ENCODE measurements at regions not wholly inside any gene's neighbourhood (a gene's known extent, or its start where the extent isn't known, plus 50 kb on each side); places are given as distances from the start of the nearest gene placed in this dataset.
"Not testable (repeated sequence)": the region's sequence is repeated elsewhere in the genome, so short reads cannot be mapped to it uniquely, and the experiment has no call there.

DNA sequence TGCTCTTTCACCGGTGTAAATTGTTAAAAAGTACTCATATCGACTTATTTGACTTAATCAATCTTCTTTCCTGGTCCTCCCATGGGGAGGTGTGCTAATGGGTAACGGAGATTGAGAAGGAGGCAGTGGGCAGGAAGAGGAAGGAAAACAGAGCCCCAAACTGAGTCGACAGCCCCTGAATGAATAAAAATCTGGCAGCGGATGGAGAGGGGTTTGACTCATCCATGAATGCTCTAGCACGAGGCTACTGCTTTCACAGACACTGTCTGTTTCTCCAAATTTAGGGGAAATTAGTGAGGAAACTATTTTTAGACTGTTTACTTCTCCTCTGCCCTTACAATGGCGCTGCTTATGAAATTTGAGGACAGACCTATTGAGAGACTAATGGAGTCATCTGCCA is 142.2 kb upstream of the ATXN1 start:
- no peak for DNase-seq (ENCODE audit: low read depth)

GRCh38 chr6:16902502-16902901 is 141.2 kb upstream of the ATXN1 start:
- no peak for DNase-seq (ENCODE audit: low read depth)

DNA sequence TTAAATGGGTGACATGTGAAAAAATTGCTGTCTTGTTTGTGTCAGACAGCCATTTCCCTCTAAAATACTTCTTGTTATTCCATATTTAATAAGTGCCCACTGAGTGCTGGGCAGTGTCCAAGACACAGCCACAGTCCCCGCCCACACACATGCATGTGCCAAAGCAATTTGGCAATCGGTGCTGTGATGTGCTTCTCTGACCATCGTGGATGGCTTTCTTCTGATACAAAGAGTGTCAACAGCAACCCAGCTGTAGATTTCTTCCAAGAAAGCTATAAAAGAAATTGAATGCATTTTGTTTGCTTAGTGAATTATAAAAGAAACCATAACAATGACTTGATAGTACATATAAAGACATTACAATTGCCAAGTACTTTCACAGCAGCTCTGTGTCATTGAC is 140.5 kb upstream of the ATXN1 start:
- DNase-seq (ENCODE audit: low read depth), result no peak

- no peak for DNase-seq (ENCODE audit: low read depth)
Observed at GRCh38 chr6:16901306-16901705, 140.0 kb upstream of the ATXN1 start.

DNA sequence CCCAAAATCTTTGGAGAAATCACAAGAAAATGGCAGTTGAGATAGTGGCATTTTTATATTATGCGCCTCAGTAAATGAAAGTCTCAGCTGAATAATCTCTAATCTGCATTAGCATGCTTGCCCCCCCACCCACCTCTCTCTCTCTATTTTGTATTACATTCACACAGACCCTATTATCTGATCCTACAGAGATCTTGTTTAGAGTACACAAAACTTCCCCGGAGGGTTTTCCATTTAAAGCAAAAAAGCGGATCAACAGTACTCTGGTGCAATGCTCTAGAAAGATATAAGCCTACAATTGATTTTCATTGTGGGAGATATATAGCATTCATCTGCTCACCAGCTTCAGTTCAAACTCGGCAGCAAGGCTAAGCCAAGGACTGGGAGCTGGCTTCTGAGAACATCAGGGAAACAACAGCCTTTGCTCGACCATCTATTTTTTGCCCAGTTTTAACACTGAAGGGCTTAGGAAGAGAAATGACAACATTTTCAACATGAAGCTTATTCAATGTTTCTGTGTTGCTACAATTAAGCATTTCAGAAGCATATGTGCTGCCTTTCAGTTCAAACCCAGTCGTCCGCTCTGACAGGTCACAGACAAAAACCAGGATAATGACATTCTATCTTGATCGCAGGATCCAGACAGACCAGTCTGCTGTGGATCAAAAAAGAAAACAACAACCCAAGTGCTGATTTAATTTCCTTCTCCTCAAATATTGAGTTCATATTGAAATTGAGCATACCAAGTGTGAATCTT is 137.6 kb upstream of the ATXN1 start:
- no peak for DNase-seq (ENCODE audit: low read depth)

DNA sequence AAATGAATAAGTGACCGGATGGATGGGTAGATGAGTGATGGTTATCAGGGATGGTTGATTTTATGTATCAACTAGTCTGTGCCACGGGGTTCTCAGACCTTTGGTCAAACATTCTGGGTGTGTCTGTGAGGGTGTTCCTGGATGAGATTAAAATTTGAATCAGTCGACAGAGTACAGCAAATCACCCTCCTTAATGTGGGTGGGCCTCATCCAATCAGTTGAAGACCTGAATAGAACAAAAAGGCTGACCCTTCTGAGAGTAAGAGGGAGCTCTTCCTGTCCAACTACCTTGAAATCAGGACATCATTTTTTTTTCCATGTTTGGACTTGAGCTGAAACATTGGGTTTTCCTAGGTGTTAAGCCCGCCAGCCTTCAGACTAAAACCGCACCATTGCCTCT is 136.4 kb upstream of the ATXN1 start:
- DNase-seq (ENCODE audit: low read depth), result no peak

DNA sequence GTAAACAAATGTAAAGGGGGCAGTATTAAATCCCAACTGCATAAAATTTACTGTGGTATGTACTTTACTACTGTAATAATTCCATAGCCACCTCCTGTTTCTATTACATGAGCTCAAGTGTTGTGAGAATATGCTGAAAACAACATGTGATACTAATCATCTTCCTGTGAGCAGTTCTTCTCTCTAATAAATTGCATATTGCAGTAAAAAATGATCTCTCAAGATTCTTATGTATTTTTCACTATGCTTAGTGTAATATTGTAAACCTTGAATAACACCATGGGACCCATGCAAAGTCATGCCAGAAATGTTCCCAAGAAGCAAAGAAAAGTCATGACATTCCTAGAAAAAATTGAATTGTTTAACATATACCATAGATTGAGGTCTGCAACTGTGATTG is 133.0 kb upstream of the ATXN1 start:
- no peak for DNase-seq (ENCODE audit: low read depth)

- DNase-seq (ENCODE audit: low read depth), result not testable (repeated sequence)
Observed at GRCh38 chr6:16891110-16891509, 129.8 kb upstream of the ATXN1 start.

- DNase-seq (ENCODE audit: low read depth), result no peak
Observed at GRCh38 chr6:16885411-16886160, 124.3 kb upstream of the ATXN1 start.

DNA sequence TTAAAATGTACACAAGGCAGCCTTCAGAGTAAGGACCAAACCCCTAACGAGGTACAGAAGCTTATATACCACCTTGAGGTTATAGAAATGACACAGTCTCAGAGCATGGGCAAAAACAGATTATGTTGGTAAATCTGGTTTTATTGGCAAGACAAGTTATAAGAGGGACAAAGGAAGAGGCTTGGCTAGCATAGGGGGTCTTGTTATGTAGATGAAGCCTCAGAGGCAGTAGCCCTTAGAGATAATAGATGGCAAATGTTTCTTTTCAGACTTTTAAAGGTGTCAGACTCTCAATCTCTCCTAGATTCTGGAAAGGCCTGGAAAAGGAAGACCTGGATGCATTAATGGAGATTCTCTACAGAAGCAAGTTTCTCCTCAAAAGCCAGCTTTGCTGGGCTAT is 123.3 kb upstream of the ATXN1 start:
- DNase-seq (ENCODE audit: low read depth), result no peak

DNA sequence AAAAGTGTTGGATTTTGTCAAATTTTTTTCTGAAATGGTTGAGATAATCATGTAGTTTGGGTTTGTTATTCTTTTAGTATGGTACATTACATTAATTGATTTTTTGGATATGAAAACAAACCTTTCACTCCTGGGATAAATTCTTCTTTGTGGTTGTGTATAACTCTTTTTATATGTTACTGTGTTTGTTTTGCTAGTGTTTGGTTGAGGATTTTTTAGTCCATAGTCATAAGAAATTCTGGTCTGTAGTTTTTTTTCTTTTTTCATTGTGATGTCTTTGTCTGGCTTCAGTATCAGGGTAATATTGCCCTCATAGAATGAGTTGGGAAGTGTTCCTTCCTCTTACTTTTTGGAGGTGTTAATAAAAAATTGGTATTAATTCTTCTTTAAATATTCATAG is 122.2 kb upstream of the ATXN1 start:
- no peak for DNase-seq (ENCODE audit: low read depth)

DNA sequence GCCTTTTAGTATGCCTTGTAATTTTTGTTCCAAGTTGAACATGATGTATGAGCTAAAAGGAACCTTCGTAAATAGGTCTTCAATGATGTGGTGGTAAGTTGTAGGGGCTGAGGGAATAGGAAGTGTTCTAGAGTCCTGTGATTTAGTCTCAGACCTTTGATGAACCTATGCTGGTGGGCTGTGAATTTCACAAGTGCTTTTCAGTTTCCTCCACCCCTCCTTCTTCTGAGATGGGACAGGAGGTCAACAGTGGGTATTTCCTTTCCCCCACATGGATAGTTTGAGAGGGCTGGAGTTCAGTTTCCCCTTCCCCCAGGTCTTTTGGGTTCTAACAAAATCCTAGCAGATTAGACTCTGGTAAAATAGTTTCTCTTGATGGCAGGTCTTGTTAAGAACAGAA is 121.0 kb upstream of the ATXN1 start:
- no peak for DNase-seq (ENCODE audit: low read depth)

DNA sequence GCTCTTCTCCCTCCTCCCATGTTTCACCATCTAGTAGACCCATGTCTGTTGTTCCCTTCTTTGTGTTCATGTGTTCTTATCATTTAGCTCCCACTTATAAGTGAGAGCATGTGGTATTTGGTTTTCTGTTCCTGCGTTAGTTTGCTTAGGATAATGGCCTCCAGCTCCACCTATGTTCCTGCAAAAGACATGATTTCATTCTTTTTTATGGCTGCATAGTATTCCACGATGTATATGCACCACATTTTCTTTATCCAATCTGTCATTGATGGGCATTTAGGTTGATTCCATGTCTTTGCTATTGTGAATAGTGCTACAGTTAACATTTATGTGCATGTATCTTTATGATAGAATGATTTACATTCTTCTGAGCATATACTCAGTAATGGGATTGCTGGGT is 115.6 kb upstream of the ATXN1 start:
- not testable (repeated sequence) for DNase-seq (ENCODE audit: low read depth)

DNA sequence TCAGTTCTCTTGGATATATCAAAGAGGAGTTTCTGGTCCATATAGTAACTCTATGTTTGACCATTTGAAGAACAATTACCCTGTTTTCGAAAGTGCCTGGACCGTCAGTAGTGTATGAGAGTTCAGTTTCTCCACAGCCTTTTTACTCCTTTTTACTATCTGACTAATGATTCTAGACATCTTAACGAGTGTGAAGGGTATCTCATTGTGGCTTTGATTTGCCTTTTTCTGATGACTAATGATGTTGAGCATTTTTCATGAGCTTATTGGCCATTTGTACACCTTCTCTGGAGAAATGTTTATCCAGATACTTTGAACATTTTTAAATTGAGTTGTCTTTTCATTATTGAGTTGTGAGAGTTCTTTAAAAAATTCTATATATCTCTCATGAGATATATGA is 114.9 kb upstream of the ATXN1 start:
- no peak for DNase-seq (ENCODE audit: low read depth)

- DNase-seq (ENCODE audit: low read depth), result no peak
Observed at GRCh38 chr6:16873698-16874097, 112.4 kb upstream of the ATXN1 start.

DNA sequence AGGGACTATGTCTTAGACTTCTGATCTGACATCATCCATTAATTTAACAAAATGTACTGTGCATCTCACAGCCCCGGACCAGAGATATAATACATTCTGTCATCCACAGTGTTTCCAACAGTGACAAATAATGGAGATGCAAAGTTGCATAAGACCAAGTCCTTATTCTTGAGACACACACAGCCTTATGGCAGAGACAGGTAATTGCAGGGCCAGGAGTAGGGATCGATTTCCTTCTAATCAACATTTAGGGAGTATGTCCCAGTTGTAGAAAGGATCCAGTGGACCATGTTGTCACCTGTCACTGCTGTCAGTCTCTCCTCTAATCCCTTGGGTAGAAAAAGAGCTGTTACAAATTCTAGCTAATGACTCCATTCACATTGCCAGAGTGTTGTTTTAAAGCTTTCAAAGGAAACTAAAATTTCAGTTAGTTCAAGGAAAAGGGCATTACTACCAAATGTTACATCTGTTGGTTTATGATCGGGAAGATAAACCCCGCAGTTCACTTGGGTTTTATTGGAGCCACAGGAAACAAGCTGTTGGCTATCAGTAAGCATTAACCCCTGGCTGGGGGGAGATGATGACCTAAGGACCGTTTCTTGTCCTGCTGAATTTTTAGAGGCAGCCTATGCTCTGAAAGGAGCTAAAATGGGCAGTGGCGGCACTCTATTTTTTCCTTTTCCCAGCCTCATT is 111.4 kb upstream of the ATXN1 start:
- DNase-seq (ENCODE audit: low read depth), result no peak

DNA sequence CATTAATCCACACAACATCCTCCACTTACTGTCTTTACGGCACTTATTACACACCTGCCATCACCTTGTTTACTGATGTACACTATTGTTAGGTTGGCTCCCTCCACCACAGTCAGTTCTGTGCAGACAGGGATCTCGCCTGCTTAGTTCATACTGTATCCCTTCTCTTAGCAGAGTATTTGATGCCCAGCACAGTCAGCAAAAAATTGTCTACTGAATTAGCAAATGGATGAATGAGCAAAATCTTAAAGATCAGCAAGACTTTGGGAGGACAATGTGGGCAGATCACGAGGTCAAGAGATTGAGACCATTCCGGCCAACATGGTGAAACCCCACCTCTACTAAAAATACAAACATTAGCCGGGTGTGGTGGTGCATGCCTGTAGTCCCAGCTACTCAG is 109.8 kb upstream of the ATXN1 start:
- no peak for DNase-seq (ENCODE audit: low read depth)

DNA sequence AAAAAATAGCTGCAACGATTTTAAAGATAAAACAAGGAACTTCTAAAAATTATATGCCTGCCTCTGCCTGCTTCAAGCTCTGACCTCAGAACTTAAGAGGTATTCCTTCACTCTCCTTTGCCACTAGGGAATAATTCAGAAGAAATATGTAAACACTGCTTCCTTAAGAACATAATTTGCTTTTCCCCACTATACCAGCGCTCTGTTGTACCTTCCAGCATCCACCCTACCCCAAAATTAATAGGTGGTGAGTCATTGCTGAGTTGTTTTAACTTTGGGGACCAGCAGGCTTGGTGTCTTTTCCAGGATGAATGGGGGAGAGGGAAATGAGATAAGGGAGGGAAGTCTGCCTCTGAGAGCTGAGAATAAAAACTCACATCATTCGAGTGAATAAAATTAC is 107.7 kb upstream of the ATXN1 start:
- DNase-seq (ENCODE audit: low read depth), result no peak

DNA sequence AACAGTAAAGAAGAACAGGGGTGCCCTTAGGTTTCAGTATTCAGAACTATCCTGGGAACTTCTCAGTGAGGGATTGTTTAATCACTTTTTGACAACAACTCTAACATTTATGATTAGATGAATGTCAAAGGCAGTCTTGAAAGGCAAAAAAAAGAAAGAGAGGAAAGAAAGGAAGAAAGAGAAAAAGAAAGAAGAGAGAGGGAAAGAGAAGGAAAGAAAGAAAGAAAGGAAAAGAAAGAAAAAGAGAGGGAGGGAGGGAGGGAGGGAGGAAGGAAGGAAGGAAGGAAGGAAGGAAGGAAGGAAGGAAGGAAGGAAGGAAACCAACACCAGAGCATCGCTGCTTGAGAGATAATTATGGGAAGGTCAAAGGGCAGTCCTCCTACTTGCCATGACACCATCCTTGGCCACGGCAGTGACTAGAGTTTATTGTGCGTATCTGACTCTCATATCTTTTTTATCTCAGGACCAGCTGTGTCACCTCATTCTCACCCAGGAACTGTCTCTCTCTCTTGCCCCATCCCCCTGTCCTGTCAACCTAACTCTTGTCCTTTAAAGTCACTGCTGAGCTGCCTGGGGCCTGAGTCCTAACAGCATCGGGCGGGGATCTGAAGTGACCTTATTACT is 96.8 kb upstream of the ATXN1 start:
- no peak for DNase-seq (ENCODE audit: low read depth)

- no peak for DNase-seq (ENCODE audit: low read depth)
Observed at GRCh38 chr6:16855460-16855859, 94.2 kb upstream of the ATXN1 start.

DNA sequence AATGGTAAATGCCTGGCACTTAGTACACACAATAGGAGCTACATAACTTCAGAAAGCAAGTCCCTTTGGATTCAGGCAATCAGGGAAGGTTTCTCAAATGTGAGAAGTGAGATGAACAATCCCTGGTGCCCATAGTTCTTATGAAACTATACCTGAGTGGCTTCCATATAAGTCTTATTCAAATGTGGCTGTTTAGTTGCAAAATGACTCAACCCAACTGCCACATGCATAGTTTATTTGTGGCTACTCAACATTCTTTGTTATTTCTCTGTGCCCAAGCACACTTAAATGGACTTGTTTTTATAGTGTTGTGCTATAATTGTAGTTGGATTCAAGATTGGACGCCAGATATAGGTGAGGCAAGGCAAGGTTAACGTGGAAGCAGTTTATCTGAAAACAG is 93.7 kb upstream of the ATXN1 start:
- no peak for DNase-seq (ENCODE audit: low read depth)

DNA sequence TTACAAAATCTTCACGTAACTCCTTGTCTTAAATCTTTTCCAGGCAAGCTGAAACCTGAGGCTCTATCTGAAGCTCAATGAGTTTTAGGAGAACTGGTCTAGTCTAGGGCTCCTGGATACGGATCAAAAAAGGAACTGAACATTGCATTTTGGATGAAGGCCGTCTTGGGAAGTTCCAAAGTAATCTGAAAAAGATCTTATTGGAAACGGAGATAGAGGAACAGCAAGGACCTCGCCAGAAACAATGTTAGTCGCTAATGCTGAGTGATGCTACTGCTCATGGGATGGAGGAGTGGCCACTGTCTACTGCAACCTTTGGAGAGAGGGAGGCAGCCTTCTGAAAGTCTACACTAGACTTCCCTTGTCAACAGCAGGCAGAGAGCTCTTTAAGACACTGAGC is 91.4 kb upstream of the ATXN1 start:
- no peak for DNase-seq (ENCODE audit: low read depth)

GRCh38 chr6:16851758-16852157 is 90.5 kb upstream of the ATXN1 start:
- no peak for DNase-seq (ENCODE audit: low read depth)
